H1 (cell line): ENCODE measurements at regions not wholly inside any gene's neighbourhood (a gene's known extent, or its start where the extent isn't known, plus 50 kb on each side); places are given as distances from the start of the nearest gene placed in this dataset.

Source experiments
- CTCF ChIA-PET: fragments of 300-600 bp; sonication (Branson Sonifier 250); formaldehyde crosslinking; loops from one replicate; lab custom pipeline; 2021; ENCODE audit not compliant: partially characterized antibody; lab: Charles Lee
- POLR2A ChIA-PET: fragments of 300-600 bp; sonication (Branson Sonifier 250); formaldehyde crosslinking; loops from one replicate; lab custom pipeline; 2021; ENCODE audit warnings: inconsistent platforms; ENCODE audit not compliant: partially characterized antibody; lab: Charles Lee
- DNase-seq, 2 experiments: peaks; one replicate each; pipeline versions ENCODE4 v3.0.0 to v3.0.0-alpha.2; 2010 to 2022; ENCODE audit warnings: low spot score in 2 of 2, low read depth in 1 of 2, mixed read lengths in 1 of 2
- FAIRE-seq: peaks from 2 replicates; lab custom pipeline; 2011; peaks lifted over from hg19 to GRCh38; lab: Jason Lieb, UNC
- H2AFZ ChIP-seq: 2 replicates; pipeline ENCODE4 v1.8.1; 2012; ENCODE audit warnings: low read length, inconsistent platforms
- H2AK5ac ChIP-seq: 2 replicates; pipeline ENCODE4 v1.6.1; 2013; ENCODE audit warnings: low read depth, low read length
- H2BK120ac ChIP-seq: replicated peaks from 2 replicates; pipeline ENCODE3; 2013; ENCODE audit warnings: low read depth, low read length, inconsistent platforms
- H2BK12ac ChIP-seq: 2 replicates; pipeline ENCODE4 v1.6.1; 2013; ENCODE audit warnings: low read depth, low read length
- H2BK15ac ChIP-seq: 2 replicates; pipeline ENCODE4 v1.6.1; 2013; ENCODE audit warnings: low read length
- H2BK20ac ChIP-seq: 2 replicates; pipeline ENCODE4 v1.6.1; 2013; ENCODE audit warnings: low read length
- H2BK5ac ChIP-seq: 2 replicates; pipeline ENCODE4 v1.6.1; 2013; ENCODE audit warnings: low read depth, low read length
- H3K14ac ChIP-seq: 2 replicates; pipeline ENCODE4 v1.6.1; 2013; ENCODE audit warnings: inconsistent platforms; ENCODE audit not compliant: insufficient read length
- H3K18ac ChIP-seq: 2 replicates; pipeline ENCODE4 v1.6.1; 2013; ENCODE audit warnings: low read length; ENCODE audit errors: extremely low read depth
- H3K23ac ChIP-seq: 2 replicates; pipeline ENCODE4 v1.6.1; 2013; ENCODE audit warnings: inconsistent platforms; ENCODE audit not compliant: insufficient read length
- H3K23me2 ChIP-seq: 2 replicates; pipeline ENCODE4 v1.6.1; 2013; ENCODE audit warnings: low read depth, low read length
- H3K27ac ChIP-seq: 2 replicates; pipeline ENCODE4 v1.6.1; 2011; ENCODE audit warnings: low read depth, low read length, inconsistent platforms
- H3K27me3 ChIP-seq, 4 experiments: replicated peaks in 1 of 4; 1 replicate in 1 of 4; 2 replicates in 3 of 4; pipeline versions ENCODE4 v1.6.1 to v1.8.1; 2011 to 2013; ENCODE audit warnings: low read length in 3 of 4, mild to moderate bottlenecking in 3 of 4, inconsistent platforms in 2 of 4, mixed read lengths in 2 of 4, moderate library complexity in 1 of 4; ENCODE audit not compliant: control insufficient read depth in 3 of 4, insufficient read depth in 3 of 4; ENCODE audit errors: extremely low read depth in 1 of 4
- H3K36me3 ChIP-seq, 4 experiments: 2 replicates each; pipeline versions ENCODE4 v1.6.1 to v1.8.1; 2011 to 2013; ENCODE audit warnings: mild to moderate bottlenecking in 4 of 4, low read length in 3 of 4, moderate library complexity in 2 of 4, control low read depth in 1 of 4, inconsistent platforms in 1 of 4; ENCODE audit not compliant: insufficient read depth in 4 of 4, control insufficient read depth in 2 of 4
- H3K4ac ChIP-seq: replicated peaks from 2 replicates; pipeline ENCODE3; 2013; ENCODE audit warnings: low read length, low read depth, mixed read lengths, inconsistent platforms; ENCODE audit not compliant: insufficient read length
- H3K4me1 ChIP-seq, 4 experiments: replicated peaks in 1 of 4; 1 replicate in 1 of 4; 2 replicates in 3 of 4; pipeline versions ENCODE4 v1.6.1 to v1.8.1; 2011 to 2013; ENCODE audit warnings: low read length in 3 of 4, inconsistent platforms in 2 of 4, mixed read lengths in 1 of 4; ENCODE audit not compliant: insufficient read depth in 4 of 4, control insufficient read depth in 3 of 4
- H3K4me2 ChIP-seq, 2 experiments: 2 replicates each; pipeline versions ENCODE4 v1.6.1 to v1.8.1; 2011 to 2013; ENCODE audit warnings: low read depth in 2 of 2, low read length in 2 of 2, control low read depth in 1 of 2, inconsistent platforms in 1 of 2, mild to moderate bottlenecking in 1 of 2; ENCODE audit not compliant: insufficient read depth in 1 of 2
- H3K4me3 ChIP-seq, 4 experiments: fragments of 200-600, 300-600 bp in 1 of 4; sonication (generic), shearing (Covaris generic), sonication (Bioruptor Twin) in 1 of 4; 2 replicates each; pipeline versions ENCODE4 v1.5.1 to v1.8.1; 2011 to 2016; ENCODE audit warnings: low read length in 4 of 4, low read depth in 3 of 4, control low read depth in 2 of 4, inconsistent platforms in 2 of 4, mild to moderate bottlenecking in 2 of 4, mixed read lengths in 1 of 4, moderate library complexity in 1 of 4; ENCODE audit not compliant: insufficient read depth in 2 of 4; ENCODE audit errors: extremely low read depth in 1 of 4
- H3K56ac ChIP-seq: replicated peaks from 2 replicates; pipeline ENCODE3; 2013; ENCODE audit warnings: low read depth, mild to moderate bottlenecking, mixed read lengths, low read length, inconsistent platforms; ENCODE audit not compliant: insufficient read length
- H3K79me1 ChIP-seq: 2 replicates; pipeline ENCODE4 v1.6.1; 2013; ENCODE audit warnings: low read depth, low read length, control low read depth
- H3K79me2 ChIP-seq, 2 experiments: 2 replicates each; pipeline versions ENCODE4 v1.6.1 to v1.8.1; 2012 to 2013; ENCODE audit warnings: low read length in 2 of 2, mild to moderate bottlenecking in 2 of 2, inconsistent platforms in 1 of 2; ENCODE audit not compliant: insufficient read depth in 2 of 2, control insufficient read depth in 1 of 2
- H3K9ac ChIP-seq, 4 experiments: replicated peaks in 1 of 4; 1 replicate in 1 of 4; 2 replicates in 3 of 4; pipeline versions ENCODE4 v1.6.1 to v1.8.1; 2011 to 2013; ENCODE audit warnings: low read depth in 3 of 4, low read length in 3 of 4, control low read depth in 2 of 4, mild to moderate bottlenecking in 2 of 4, moderate library complexity in 2 of 4, inconsistent platforms in 1 of 4; ENCODE audit errors: extremely low read depth in 1 of 4
- H3K9me3 ChIP-seq, 2 experiments: 2 replicates each; pipeline versions ENCODE4 v1.6.1 to v1.8.1; 2012 to 2013; ENCODE audit warnings: mild to moderate bottlenecking in 2 of 2, moderate library complexity in 2 of 2, control low read depth in 1 of 2, inconsistent platforms in 1 of 2, low read depth in 1 of 2, low read length in 1 of 2, mixed read lengths in 1 of 2; ENCODE audit not compliant: insufficient read depth in 2 of 2
- H4K20me1 ChIP-seq, 2 experiments: replicated peaks in 1 of 2; 2 replicates each; pipeline versions ENCODE3 to v1.8.1; 2011 to 2013; ENCODE audit warnings: inconsistent platforms in 2 of 2, low read length in 2 of 2, mild to moderate bottlenecking in 1 of 2; ENCODE audit not compliant: insufficient read depth in 2 of 2, control insufficient read depth in 1 of 2
- H4K5ac ChIP-seq: 2 replicates; pipeline ENCODE4 v1.6.1; 2013; ENCODE audit warnings: low read length, low read depth, mixed read lengths, inconsistent platforms; ENCODE audit not compliant: insufficient read length
- H4K8ac ChIP-seq: 2 replicates; pipeline ENCODE4 v1.8.0; 2013; ENCODE audit warnings: mild to moderate bottlenecking, moderate library complexity, low read length, inconsistent platforms; ENCODE audit not compliant: insufficient read depth; ENCODE audit errors: extremely low read depth
- H4K91ac ChIP-seq: replicated peaks from 2 replicates; pipeline ENCODE3; 2013; ENCODE audit warnings: low read length, mixed read lengths, inconsistent platforms; ENCODE audit not compliant: insufficient read length
- CTCF ChIP-seq, 3 experiments: IDR thresholded peaks; 1 replicate in 2 of 3; 2 replicates in 1 of 3; pipeline versions ENCODE4 v1.5.1 to v1.6.1; 2011; ENCODE audit warnings: low read length in 3 of 3, mild to moderate bottlenecking in 3 of 3, inconsistent platforms in 2 of 3, low read depth in 1 of 3, moderate library complexity in 1 of 3; ENCODE audit not compliant: insufficient read depth in 1 of 3; ENCODE audit errors: control extremely low read depth in 1 of 3
- GABPA ChIP-seq: IDR thresholded peaks from 2 replicates; pipeline ENCODE4 v1.6.1; 2011; ENCODE audit warnings: mild to moderate bottlenecking, low read length, moderate library complexity, borderline replicate concordance; ENCODE audit not compliant: insufficient read depth
- MAX ChIP-seq: IDR thresholded peaks from 2 replicates; pipeline ENCODE4 v1.6.1; 2012; ENCODE audit warnings: inconsistent platforms
- POLR2A ChIP-seq, 2 experiments: IDR thresholded peaks; 1 replicate in 1 of 2; 2 replicates in 1 of 2; pipeline ENCODE4 v1.6.1; 2011; ENCODE audit warnings: low read depth in 2 of 2, low read length in 2 of 2, mild to moderate bottlenecking in 2 of 2; ENCODE audit errors: control extremely low read depth in 1 of 2
- POLR2AphosphoS5 ChIP-seq: IDR thresholded peaks from 2 replicates; pipeline ENCODE4 v1.6.1; 2011; ENCODE audit warnings: low read depth, low read length
- YY1 ChIP-seq: IDR thresholded peaks from 2 replicates; pipeline ENCODE4 v1.6.1; 2011; ENCODE audit warnings: low read depth, mild to moderate bottlenecking, low read length
- WGBS, 2 experiments: shearing (Covaris generic) in 1 of 2; methylation state at CpG; one replicate each; pipeline versions ENCODE4 v1.1.6 to v1.1.7; 2013 to 2015; ENCODE audit warnings: low lambda C conversion rate in 2 of 2, mixed read lengths in 2 of 2, inconsistent platforms in 1 of 2, low coverage in 1 of 2, missing lambda C conversion rate in 1 of 2; ENCODE audit not compliant: insufficient replicate concordance in 2 of 2, insufficient coverage in 1 of 2, insufficient read length in 1 of 2; ENCODE audit errors: extremely low coverage in 1 of 2, missing lambda C conversion rate in 1 of 2; 5-methylcytosine and 5-hydroxymethylcytosine counted together
- TF ChIP-seq, protein P1 (sequence below): IDR thresholded peaks from 2 replicates; pipeline ENCODE4 v1.6.1; 2012; ENCODE audit warnings: low read length, inconsistent platforms

GRCh38 chr16:85491058-85491771 is 121.9 kb upstream of the GSE1 start:
- no peak overlapping the region for H3K4me3 ChIP-seq
- H3K79me2 ChIP-seq = no peaks in the 10 kb centered on the region
- no peak overlapping the region for H3K4ac ChIP-seq
- no peak overlapping the region for H3K4me2 ChIP-seq
- no peak overlapping the region for H3K18ac ChIP-seq
- no peak overlapping the region for H2BK20ac ChIP-seq
- 64% methylated on average over 17 of the region's 17 CpGs; no CpG with 5 or more reads in 1 of the 2 experiments for WGBS, 2 experiments
- no peak overlapping the region for H2BK15ac ChIP-seq
- peak overlapping the region; percentile 80; the same call in 1 of the 2 replicates for H4K8ac ChIP-seq
- H2BK12ac ChIP-seq = peak overlapping the region; percentile 98; the same call in 1 of the 2 replicates
- H4K5ac ChIP-seq = no peak overlapping the region
- peak overlapping the region; percentile 46; the same call in 1 of the 2 replicates for H2AK5ac ChIP-seq
- H3K23me2 ChIP-seq = 0 out of 2 replicates have a peak, but pooled peaks cover 2% of the 10 kb centered on the region
- no peaks in the 10 kb centered on the region for H3K27me3 ChIP-seq
- no peak overlapping the region for H2AFZ ChIP-seq
- H3K56ac ChIP-seq = peak overlapping the region; percentile 25
- peak overlapping the region; percentile 95 for H4K91ac ChIP-seq
- H3K27ac ChIP-seq = no peak overlapping the region
- no peaks in the 10 kb centered on the region for H3K36me3 ChIP-seq
- FAIRE-seq (no peak), DNase-seq (peak in 1 of 2 experiments; percentile 89)
- H3K23ac ChIP-seq = no peak overlapping the region
- no peak overlapping the region for H3K9ac ChIP-seq
- H3K14ac ChIP-seq = no peak overlapping the region
- H3K79me1 ChIP-seq = no peaks in the 10 kb centered on the region; the same call in 1 of the 2 replicates
- POLR2A ChIA-PET = interaction anchor here (0.7 to 1.6 kb wide), 7 partner anchors 9 to 67 kb away, joined by 3 to 8 read pairs (median 3); no protein-coding TSS in a partner anchor
- H2BK5ac ChIP-seq = peak overlapping the region; percentile 81; the same call in 1 of the 2 replicates
- no peaks in the 10 kb centered on the region for H3K9me3 ChIP-seq
- peaks cover 0 to under 1% of the 10 kb centered on the region in 2 experiments for H4K20me1 ChIP-seq
- H3K4me1 ChIP-seq = peaks cover 3 to 19% (median 14%) of the 10 kb centered on the region in 4 experiments; a peak in 6 of 7 replicates
- no peak overlapping the region for H2BK120ac ChIP-seq
- CTCF ChIA-PET = interaction anchor here (0.6 to 18.6 kb wide), 63 partner anchors 10 to 515 kb away, joined by 3 to 277 read pairs (median 6); partner anchors contain the start of gene GSE1
- no peak for TF ChIP-seq POLR2A (IDR thresholded peaks at IDR 0.05; ENCODE audit: control extremely low read depth in 1 of 2, low read depth in 2 of 2, low read length in 2 of 2)
- TF ChIP-seq GABPA = peak; percentile 67; the same call in 1 of the 2 replicates
- TF ChIP-seq POLR2AphosphoS5 = no peak
- peak; percentile 89 to 96 (median 95) for TF ChIP-seq CTCF (IDR thresholded peaks at IDR 0.05; ENCODE audit: control extremely low read depth in 1 of 3, insufficient read depth in 1 of 3, low read depth in 1 of 3, low read length in 3 of 3)
- TF ChIP-seq, protein P1, sequence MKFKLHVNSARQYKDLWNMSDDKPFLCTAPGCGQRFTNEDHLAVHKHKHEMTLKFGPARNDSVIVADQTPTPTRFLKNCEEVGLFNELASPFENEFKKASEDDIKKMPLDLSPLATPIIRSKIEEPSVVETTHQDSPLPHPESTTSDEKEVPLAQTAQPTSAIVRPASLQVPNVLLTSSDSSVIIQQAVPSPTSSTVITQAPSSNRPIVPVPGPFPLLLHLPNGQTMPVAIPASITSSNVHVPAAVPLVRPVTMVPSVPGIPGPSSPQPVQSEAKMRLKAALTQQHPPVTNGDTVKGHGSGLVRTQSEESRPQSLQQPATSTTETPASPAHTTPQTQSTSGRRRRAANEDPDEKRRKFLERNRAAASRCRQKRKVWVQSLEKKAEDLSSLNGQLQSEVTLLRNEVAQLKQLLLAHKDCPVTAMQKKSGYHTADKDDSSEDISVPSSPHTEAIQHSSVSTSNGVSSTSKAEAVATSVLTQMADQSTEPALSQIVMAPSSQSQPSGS = no peak
- peak; percentile 23; the same call in 1 of the 2 replicates for TF ChIP-seq MAX
- TF ChIP-seq YY1 = 0 out of 2 replicates have a peak, but pooled peaks have one; percentile 9
